ENCODE measurements at regions not wholly inside any gene's neighbourhood (a gene's known extent, or its start where the extent isn't known, plus 50 kb on each side); places are given as distances from the start of the nearest gene placed in this dataset.
A peak's percentile ranks its signal among the peaks of the same experiment; 100 is the strongest.
"Not testable (repeated sequence)": the region's sequence is repeated elsewhere in the genome, so short reads cannot be mapped to it uniquely, and the experiment has no call there.

DNA sequence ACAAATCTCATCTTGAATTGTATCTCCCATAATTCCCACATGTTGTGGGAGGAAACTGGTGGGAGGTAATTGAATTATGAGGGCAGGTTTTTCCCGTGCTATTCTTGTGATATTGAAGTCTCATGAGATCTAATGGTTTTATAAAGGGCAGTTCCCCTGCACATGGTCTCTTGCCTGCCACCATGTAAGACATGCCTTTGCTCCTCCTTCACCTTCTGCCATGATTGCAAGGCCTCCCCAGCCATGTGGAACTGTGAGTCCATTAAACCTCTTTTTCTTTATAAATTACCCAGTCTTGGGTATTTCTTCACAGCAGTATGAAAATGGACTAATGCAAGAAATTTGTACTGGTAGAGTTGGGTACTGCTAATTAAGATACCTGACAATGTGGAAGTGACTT is 84.6 kb downstream of the UTRN start:
- not testable (repeated sequence) for H3K4me2 ChIP-seq (ENCODE audit: low read length); H3K18ac ChIP-seq (ENCODE audit: low read length); H3K4ac ChIP-seq (ENCODE audit: low read depth, low read length); H3K27me3 ChIP-seq (ENCODE audit: insufficient read depth, low read length, poor library complexity); H2AK5ac ChIP-seq (ENCODE audit: low read length); H2BK15ac ChIP-seq (replicated peaks; ENCODE audit: low read depth); H4K5ac ChIP-seq (ENCODE audit: low read length); H3K4me3 ChIP-seq (ENCODE audit: low read length); H3K23ac ChIP-seq (ENCODE audit: low read length); H3K56ac ChIP-seq (ENCODE audit: low read length); H3K79me2 ChIP-seq (ENCODE audit: control insufficient read depth, insufficient read depth, low read length); H3K79me1 ChIP-seq (ENCODE audit: low read length); H2BK120ac ChIP-seq (ENCODE audit: low read depth, low read length); H2BK5ac ChIP-seq (ENCODE audit: low read length); H3K36me3 ChIP-seq (ENCODE audit: control insufficient read depth, insufficient read depth, low read length); H3K4me1 ChIP-seq (ENCODE audit: control insufficient read depth, low read depth, low read length); H3K27ac ChIP-seq (ENCODE audit: low read depth, low read length); H4K8ac ChIP-seq (ENCODE audit: low read depth, low read length); H3K9ac ChIP-seq (ENCODE audit: low read length); DNase-seq
- no CpG with 5 or more reads among the region's 1 CpG for WGBS (ENCODE audit: extremely low coverage, insufficient coverage, low lambda C conversion rate)

DNA sequence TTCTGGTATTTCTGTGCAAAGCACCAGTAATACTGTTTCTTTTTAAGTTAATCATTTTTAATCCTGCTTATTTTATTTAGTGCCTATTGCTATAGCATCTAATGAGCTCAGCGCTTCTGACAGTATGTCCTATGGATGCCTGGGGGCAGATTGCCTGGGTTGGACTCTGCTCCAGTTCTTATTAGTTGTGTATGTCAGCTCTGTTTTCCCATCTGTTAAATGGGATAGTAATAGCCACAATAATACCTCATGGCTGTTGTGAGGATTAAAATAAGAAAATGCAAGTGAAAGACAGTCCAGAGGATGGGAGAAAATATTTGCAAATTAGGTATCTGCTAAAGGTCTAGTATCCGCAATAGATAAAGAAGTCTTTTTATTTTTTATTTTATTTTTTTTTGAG is 87.0 kb downstream of the UTRN start:
- H3K23ac ChIP-seq (ENCODE audit: low read length): no peak overlapping the region
- no peaks in the 10 kb centered on the region for H3K27me3 ChIP-seq (ENCODE audit: insufficient read depth, low read length, poor library complexity)
- H3K9ac ChIP-seq (ENCODE audit: low read length): no peak overlapping the region
- H3K79me1 ChIP-seq (ENCODE audit: low read length): no peaks in the 10 kb centered on the region
- H2BK120ac ChIP-seq (ENCODE audit: low read depth, low read length): no peak overlapping the region
- no CpG with 5 or more reads among the region's 2 CpGs for WGBS (ENCODE audit: extremely low coverage, insufficient coverage, low lambda C conversion rate)
- no peak overlapping the region for H2BK5ac ChIP-seq (ENCODE audit: low read length)
- H3K4me3 ChIP-seq (ENCODE audit: low read length): no peak overlapping the region
- no peaks in the 10 kb centered on the region for H3K4me1 ChIP-seq (ENCODE audit: control insufficient read depth, low read depth, low read length)
- no peaks in the 10 kb centered on the region for H3K79me2 ChIP-seq (ENCODE audit: control insufficient read depth, insufficient read depth, low read length)
- no peak overlapping the region for H3K56ac ChIP-seq (ENCODE audit: low read length)
- no peak overlapping the region for H2BK15ac ChIP-seq (replicated peaks; ENCODE audit: low read depth)
- H3K36me3 ChIP-seq (ENCODE audit: control insufficient read depth, insufficient read depth, low read length): no peaks in the 10 kb centered on the region
- no peak overlapping the region for H4K5ac ChIP-seq (ENCODE audit: low read length)
- no peak overlapping the region for H3K27ac ChIP-seq (ENCODE audit: low read depth, low read length)
- DNase-seq: no peak
- H3K4ac ChIP-seq (ENCODE audit: low read depth, low read length): no peak overlapping the region
- H3K4me2 ChIP-seq (ENCODE audit: low read length): no peak overlapping the region
- H3K18ac ChIP-seq (ENCODE audit: low read length): no peak overlapping the region
- no peak overlapping the region for H4K8ac ChIP-seq (ENCODE audit: low read depth, low read length)
- H2AK5ac ChIP-seq (ENCODE audit: low read length): no peak overlapping the region

DNA sequence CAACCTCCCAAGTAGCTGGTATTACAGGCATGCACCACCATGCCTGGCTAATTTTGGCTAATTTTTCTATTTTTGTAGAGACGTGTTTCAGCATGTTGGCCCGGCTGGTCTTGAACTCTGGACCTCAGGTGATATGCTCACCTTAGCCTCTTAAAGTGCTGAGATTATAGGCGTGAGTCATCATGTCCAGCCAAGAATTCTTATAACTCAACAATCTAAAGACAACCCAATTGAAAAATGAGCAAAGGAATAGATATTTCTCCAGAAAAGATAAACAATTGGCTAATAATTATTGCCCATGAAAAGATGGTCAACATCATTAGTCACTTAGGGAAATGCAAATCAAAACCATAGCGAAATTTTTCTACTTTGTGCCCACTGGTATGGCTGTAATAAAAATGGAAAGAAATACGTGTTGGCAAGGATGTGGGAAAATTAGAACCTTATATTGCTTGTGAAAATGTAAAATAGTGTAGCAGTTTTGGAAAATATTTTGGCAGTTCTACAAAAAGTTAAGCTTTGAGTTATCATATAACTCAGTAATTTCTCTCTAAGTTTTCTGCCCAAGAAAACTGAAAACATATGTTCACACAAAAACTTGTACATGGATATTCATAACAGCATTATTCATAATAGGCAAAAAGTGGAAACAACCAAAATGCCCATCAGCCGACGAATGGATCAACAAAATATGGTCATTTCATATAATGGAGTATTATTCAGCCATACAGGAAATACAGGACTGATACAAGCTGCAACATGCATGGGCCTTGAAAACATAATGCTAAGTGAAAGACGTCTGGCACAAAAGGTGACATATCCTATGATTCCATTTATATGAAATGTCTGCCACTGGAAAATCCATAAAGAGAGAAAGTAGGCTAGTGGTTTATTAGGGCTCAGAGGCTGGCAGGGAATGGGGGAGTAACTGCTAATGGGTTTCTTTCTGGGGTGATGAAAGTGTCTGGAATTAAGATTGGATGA is 87.8 kb downstream of the UTRN start:
- Histone ChIP-seq H2BK5ac (ENCODE audit: low read length) (no peak overlapping the region), H3K36me3 (ENCODE audit: control insufficient read depth, insufficient read depth, low read length) (no peaks in the 10 kb centered on the region), H3K4me3 (ENCODE audit: low read length) (no peak overlapping the region), H3K79me1 (ENCODE audit: low read length) (no peaks in the 10 kb centered on the region), H4K8ac (ENCODE audit: low read depth, low read length) (no peak overlapping the region), H3K79me2 (ENCODE audit: control insufficient read depth, insufficient read depth, low read length) (no peaks in the 10 kb centered on the region), H2AK5ac (ENCODE audit: low read length) (no peak overlapping the region), H3K27me3 (ENCODE audit: insufficient read depth, low read length, poor library complexity) (no peaks in the 10 kb centered on the region), H3K4ac (ENCODE audit: low read depth, low read length) (no peak overlapping the region), H3K4me2 (ENCODE audit: low read length) (no peak overlapping the region), H3K9ac (ENCODE audit: low read length) (no peak overlapping the region), H4K5ac (ENCODE audit: low read length) (no peak overlapping the region), H3K4me1 (ENCODE audit: control insufficient read depth, low read depth, low read length) (no peaks in the 10 kb centered on the region), H3K18ac (ENCODE audit: low read length) (no peak overlapping the region), H3K23ac (ENCODE audit: low read length) (no peak overlapping the region), H3K27ac (ENCODE audit: low read depth, low read length) (no peak overlapping the region), H2BK120ac (ENCODE audit: low read depth, low read length) (no peak overlapping the region), H3K56ac (ENCODE audit: low read length) (no peak overlapping the region), H2BK15ac (replicated peaks; ENCODE audit: low read depth) (no peak overlapping the region)
- no CpG with 5 or more reads among the region's 8 CpGs for WGBS (ENCODE audit: extremely low coverage, insufficient coverage, low lambda C conversion rate)
- DNase-seq: no peak

DNA sequence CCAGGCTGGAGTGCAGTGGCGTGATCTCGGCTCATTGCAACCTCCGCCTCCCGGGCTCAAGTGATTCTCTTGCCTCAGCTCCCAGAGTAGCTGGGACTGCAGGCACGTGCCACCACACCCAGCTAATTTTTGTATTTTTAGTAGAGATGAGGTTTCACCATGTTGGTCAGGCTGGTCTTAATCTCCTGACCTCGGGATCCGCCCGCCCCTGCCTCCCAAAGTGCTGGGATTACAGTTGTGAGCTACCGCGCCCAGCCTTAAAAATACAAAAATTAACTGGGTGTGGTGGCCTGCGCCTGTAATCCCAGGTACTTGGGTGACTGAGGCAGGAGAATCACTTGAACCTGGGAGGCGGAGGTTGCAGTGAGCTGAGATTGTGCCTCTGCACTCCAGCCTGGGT is 89.4 kb downstream of the UTRN start:
- H3K4ac ChIP-seq (ENCODE audit: low read depth, low read length); H3K23ac ChIP-seq (ENCODE audit: low read length); H3K4me2 ChIP-seq (ENCODE audit: low read length); DNase-seq; H3K79me2 ChIP-seq (ENCODE audit: control insufficient read depth, insufficient read depth, low read length); H3K4me3 ChIP-seq (ENCODE audit: low read length); H3K79me1 ChIP-seq (ENCODE audit: low read length); H3K36me3 ChIP-seq (ENCODE audit: control insufficient read depth, insufficient read depth, low read length); H2BK5ac ChIP-seq (ENCODE audit: low read length); H3K4me1 ChIP-seq (ENCODE audit: control insufficient read depth, low read depth, low read length); H4K5ac ChIP-seq (ENCODE audit: low read length); H2BK15ac ChIP-seq (replicated peaks; ENCODE audit: low read depth); H3K18ac ChIP-seq (ENCODE audit: low read length); H3K27me3 ChIP-seq (ENCODE audit: insufficient read depth, low read length, poor library complexity); H3K27ac ChIP-seq (ENCODE audit: low read depth, low read length); H3K9ac ChIP-seq (ENCODE audit: low read length); H2AK5ac ChIP-seq (ENCODE audit: low read length); H2BK120ac ChIP-seq (ENCODE audit: low read depth, low read length); H3K56ac ChIP-seq (ENCODE audit: low read length); H4K8ac ChIP-seq (ENCODE audit: low read depth, low read length): not testable (repeated sequence)
- WGBS (ENCODE audit: extremely low coverage, insufficient coverage, low lambda C conversion rate): no CpG with 5 or more reads among the region's 12 CpGs

DNA sequence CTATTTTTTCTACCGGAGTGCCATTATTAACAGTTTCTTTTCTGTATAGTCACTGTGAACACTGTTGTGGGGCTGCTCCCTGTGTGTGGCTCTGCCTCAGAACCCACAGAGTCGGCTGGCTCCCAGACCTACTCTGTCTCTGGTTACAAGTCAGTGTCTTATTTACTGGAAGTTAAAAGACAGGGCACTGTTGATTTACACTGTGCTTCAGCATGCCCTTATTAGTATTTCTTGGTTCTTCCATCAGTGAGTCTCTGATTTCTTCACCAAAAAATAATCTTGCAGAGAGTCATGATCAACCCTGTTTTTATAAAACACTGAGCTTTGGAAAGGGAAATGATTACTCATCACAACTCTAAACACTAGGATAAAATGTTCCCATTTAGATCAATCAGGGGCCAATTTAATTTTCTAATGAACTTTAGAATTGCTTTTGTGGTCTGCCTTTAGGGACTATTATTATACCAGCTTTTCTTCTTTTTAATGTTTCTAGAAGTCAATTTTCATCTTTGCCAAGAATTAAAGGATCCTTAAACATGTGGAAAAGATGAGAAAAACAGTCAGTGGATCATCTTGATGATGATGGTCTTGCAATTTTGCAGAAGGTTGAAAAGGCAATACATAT is 92.6 kb downstream of the UTRN start:
- peaks cover 6% of the 10 kb centered on the region for H3K79me1 ChIP-seq (ENCODE audit: low read length)
- H3K23ac ChIP-seq (ENCODE audit: low read length): no peak overlapping the region
- no peak overlapping the region for H4K5ac ChIP-seq (ENCODE audit: low read length)
- H3K4ac ChIP-seq (ENCODE audit: low read depth, low read length): no peak overlapping the region
- no CpG with 5 or more reads among the region's 2 CpGs for WGBS (ENCODE audit: extremely low coverage, insufficient coverage, low lambda C conversion rate)
- no peak overlapping the region for H2BK15ac ChIP-seq (replicated peaks; ENCODE audit: low read depth)
- H3K56ac ChIP-seq (ENCODE audit: low read length): no peak overlapping the region
- no peaks in the 10 kb centered on the region for H3K4me1 ChIP-seq (ENCODE audit: control insufficient read depth, low read depth, low read length)
- peaks cover 7% of the 10 kb centered on the region for H3K79me2 ChIP-seq (ENCODE audit: control insufficient read depth, insufficient read depth, low read length)
- no peak overlapping the region for H3K9ac ChIP-seq (ENCODE audit: low read length)
- no peak overlapping the region for H2AK5ac ChIP-seq (ENCODE audit: low read length)
- peak overlapping the region; percentile 18 for H3K18ac ChIP-seq (ENCODE audit: low read length)
- no peak overlapping the region for H2BK120ac ChIP-seq (ENCODE audit: low read depth, low read length)
- no peak overlapping the region for H3K4me3 ChIP-seq (ENCODE audit: low read length)
- H3K27me3 ChIP-seq (ENCODE audit: insufficient read depth, low read length, poor library complexity): no peaks in the 10 kb centered on the region
- H3K27ac ChIP-seq (ENCODE audit: low read depth, low read length): no peak overlapping the region
- no peak overlapping the region for H4K8ac ChIP-seq (ENCODE audit: low read depth, low read length)
- DNase-seq: no peak
- H3K4me2 ChIP-seq (ENCODE audit: low read length): no peak overlapping the region
- no peak overlapping the region for H2BK5ac ChIP-seq (ENCODE audit: low read length)
- H3K36me3 ChIP-seq (ENCODE audit: control insufficient read depth, insufficient read depth, low read length): no peaks in the 10 kb centered on the region
